NAMALWA (cell line): ENCODE measurements at regions not wholly inside any gene's neighbourhood (a gene's known extent, or its start where the extent isn't known, plus 50 kb on each side); places are given as distances from the start of the nearest gene placed in this dataset.
A peak's percentile ranks its signal among the peaks of the same experiment; 100 is the strongest.

Experiments used
- DNase-seq: peaks from one replicate; pipeline ENCODE4 v3.0.0-alpha.2; 2015; ENCODE audit warnings: low spot score

DNA sequence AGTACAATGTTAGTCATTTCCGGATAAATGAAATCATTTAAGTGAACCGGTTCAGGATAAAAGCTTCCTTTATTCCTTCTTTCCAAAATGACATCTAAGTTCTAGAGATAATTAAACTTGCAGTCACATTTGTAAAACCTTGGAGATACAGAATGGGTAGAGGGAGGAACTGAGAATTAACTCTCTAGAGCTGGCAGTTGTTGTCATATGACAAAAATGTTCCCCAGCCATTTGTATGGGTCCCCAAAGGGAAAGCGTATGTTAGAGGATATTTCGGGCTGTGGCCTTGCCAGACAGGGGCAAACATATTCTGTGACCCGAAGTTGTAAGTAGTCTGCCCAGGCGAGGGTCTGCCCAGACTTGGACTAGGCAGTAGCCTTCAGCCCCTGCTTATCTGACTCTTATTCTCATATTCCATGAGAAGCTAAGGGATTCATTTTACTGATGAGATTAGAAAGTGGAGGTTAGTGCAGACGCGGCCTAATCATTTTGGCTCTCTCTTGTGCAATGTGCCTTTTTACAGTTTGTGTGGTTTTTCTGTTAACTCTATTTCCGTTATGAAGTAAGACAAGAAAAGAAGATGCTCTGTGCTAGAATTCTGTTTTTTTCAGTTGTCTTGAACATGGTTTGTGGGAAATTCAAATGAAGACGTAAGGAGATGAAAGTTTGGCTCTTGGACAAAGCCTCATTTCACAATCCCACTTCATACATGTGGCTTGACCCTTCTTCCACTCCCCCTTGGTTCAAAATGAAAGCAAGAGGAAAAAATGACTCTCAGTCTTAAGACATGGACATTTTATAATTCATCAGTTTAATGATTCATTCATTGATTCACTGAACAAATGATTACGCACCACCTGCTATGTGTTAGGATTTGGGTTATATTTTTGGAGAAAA is 2394.2 kb upstream of the AGA start:
- no peak for DNase-seq

- no peak for DNase-seq
Observed at GRCh38 chr4:179843370-179843769, 2399.8 kb upstream of the TENM3 start.

DNA sequence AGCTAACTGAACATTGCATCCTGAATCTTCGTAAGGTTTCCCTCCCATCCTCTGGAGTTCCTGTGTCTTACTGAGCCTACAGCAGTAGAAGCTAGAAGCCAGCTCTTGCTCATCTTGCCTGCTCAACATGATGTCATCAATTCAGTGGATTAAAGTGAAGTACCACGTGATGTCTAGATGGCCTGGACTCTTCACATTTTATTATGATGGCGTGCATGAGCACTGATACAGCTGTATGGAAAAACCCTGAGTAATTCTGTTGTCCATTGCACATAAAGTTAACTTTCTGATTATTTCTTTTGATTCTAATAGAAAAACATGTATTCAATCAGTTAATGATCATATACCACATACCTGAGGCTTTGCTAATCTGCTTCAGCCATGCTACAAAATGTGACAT is 2387.7 kb upstream of the TENM3 start:
- DNase-seq = no peak

GRCh38 chr4:179858221-179858620 is 2385.0 kb upstream of the TENM3 start:
- no peak for DNase-seq

- DNase-seq = peak; percentile 84
Observed at GRCh38 chr4:179867300-179867878, 2375.8 kb upstream of the TENM3 start.

- no peak for DNase-seq
Observed at GRCh38 chr4:179871726-179872125, 2371.5 kb upstream of the TENM3 start.

DNA sequence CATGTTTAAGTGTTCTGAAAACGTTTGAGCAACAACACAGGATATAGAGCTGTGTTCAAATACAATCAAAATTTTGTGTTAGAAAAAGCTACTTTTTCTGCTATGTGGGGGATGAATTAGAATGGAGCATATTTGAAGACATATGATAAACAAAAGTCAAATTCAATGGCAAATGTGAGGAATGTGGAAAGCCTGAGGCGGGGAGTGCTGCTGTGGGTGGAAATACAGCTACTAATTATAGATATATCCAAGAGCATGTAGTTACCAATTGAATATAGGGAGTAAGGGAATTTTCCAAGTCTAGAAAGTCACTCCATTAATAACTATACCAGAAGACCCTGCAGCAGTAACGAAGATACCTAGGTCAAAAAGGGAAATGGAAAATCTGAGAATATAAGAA is 2370.4 kb upstream of the TENM3 start:
- no peak for DNase-seq

- DNase-seq = no peak
Observed at GRCh38 chr4:179880756-179881155, 2362.4 kb upstream of the TENM3 start.

GRCh38 chr4:179894066-179894778 is 2349.0 kb upstream of the TENM3 start:
- no peak for DNase-seq

DNA sequence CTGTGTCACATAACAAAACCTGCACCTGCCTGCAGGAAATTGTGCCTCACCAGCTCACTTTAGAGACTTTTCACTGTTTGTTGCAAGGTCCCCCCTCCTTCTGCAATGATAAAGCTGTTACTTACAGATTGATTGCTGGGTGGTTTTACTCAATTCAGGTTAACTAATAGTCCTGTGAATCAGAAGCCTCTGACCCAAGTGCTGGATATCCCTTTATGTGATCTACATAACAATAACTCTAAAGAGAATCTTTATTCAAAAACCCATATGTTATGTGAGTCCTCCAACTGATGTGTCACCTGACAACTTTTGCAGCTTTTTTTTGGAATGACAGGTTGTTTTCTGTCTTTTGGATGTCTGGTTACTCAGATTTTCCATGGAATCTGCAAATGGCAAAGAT is 2323.6 kb upstream of the TENM3 start:
- no peak for DNase-seq

- no peak for DNase-seq
Observed at GRCh38 chr4:179927473-179927872, 2315.7 kb upstream of the TENM3 start.

- no peak for DNase-seq
Observed at GRCh38 chr4:179941911-179942310, 2301.3 kb upstream of the TENM3 start.

GRCh38 chr4:179976777-179977176 is 2266.4 kb upstream of the TENM3 start:
- no peak for DNase-seq

GRCh38 chr4:179977378-179977777 is 2265.8 kb upstream of the TENM3 start:
- no peak for DNase-seq

GRCh38 chr4:179981161-179981560 is 2262.0 kb upstream of the TENM3 start:
- no peak for DNase-seq

GRCh38 chr4:179989975-179990374 is 2253.2 kb upstream of the TENM3 start:
- DNase-seq = peak; percentile 95

DNA sequence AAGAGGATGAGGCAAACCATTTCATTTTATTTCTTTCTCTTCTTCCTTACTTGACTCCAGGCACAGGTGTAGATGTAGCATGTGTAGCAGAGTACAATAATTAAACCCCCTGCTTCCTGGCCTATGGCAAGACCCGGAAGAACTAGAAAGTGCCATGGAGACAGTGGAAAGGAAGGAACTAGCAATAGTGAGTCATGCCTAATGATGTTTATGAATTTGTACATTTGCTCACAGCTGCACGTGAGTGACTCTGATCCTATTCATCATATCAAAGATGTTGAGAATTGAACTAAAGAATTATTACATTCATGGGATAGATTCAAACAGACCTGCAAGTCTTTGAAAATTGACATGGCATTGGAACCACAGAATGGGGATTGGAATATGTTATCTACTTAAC is 2233.9 kb upstream of the TENM3 start:
- DNase-seq = no peak

DNA sequence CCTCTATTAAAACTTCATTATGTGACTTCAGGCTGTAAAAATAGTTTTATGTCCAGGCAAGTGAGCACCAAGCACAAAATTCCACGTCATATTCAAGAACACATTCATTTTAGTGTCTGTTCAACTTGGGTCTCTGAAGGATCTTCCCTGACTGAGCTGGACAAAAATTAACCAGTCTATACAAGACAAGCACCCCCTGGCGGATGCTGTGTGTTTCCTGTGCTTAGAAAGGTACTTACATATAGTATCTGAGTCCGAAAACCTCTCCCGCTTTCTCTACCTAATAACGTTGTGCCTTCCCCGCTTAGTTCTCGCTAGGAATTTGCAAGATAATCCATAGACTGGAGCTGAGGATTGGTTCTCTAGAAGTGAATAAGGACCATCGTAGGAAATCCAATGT is 2214.5 kb upstream of the TENM3 start:
- peak; percentile 79 for DNase-seq

DNA sequence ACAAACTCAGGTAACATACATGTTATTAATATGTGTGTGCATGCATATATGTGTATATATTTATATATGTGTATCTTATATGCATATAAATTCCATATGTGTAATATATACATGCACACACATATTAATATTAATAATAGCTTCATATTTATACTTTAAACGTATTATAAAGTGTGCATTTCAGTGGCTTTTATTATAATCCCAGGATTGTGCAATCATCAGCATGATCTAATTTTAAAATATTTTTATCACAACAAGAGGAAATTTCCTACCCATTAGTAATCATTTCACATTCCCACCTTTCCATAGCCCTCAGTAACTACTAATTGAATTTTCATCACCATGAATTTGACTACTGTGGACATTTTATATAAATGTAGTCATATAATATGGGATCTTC is 2211.9 kb upstream of the TENM3 start:
- no peak for DNase-seq

DNA sequence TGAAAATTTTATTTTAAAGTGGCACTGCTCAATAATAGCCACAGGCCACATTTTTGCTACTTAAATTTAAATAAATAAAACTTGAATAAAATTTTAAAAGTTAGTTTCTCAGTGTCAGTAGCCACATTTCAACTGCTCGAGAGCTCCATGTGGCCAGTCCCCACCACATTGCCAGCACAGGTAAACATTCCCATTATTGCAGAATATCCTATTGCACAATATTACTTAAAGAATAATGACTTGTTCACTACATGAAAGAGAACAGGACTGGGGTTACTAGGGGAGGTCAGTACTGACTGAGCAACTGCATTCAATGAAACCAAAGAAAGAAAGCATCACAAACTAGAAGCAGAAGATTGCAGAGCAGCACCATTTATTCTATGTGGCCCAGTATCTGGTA is 2201.6 kb upstream of the TENM3 start:
- DNase-seq = no peak

DNA sequence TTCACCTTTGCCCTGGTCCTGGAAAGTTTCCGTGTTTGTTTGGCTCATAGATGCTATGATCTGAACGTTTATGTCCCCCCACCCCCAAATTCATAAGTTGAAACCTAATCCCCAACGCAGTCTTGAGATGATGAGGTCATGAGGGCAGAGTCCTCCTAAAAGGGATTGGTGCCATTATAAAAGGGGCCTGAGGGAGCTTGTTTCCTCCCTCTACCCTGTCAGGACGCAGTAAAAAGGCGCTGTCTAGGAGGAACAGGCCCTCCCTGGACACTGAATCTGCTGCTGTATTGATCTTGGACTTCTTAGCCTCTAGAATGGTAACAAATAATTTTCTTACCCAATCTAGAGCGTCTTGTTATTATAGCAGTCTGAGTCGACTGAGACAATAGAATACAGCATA is 2190.6 kb upstream of the TENM3 start:
- no peak for DNase-seq

DNA sequence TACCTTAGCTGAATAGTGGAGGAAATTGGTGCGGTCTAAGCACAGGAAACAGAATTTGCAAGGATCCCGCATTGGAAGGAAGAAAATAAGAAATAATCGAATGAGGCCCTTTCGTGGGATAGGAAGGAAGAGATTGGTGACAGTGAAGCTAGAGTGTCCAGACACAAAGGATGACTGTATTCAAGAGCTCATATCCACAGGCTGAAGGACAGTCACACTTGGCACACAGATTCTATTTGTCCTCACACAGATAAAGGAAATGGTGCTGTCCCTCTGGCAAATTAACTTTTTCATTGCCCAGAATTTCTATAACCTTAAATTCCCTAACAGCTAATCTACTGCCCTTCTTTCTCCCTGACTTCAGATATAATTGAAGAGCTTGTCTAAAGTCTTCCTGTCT is 2188.9 kb upstream of the TENM3 start:
- no peak for DNase-seq

- no peak for DNase-seq
Observed at GRCh38 chr4:180057299-180057721, 2185.9 kb upstream of the TENM3 start.
